Osteocyte (in vitro differentiated cells): ENCODE measurements at regions not wholly inside any gene's neighbourhood (a gene's known extent, or its start where the extent isn't known, plus 50 kb on each side); places are given as distances from the start of the nearest gene placed in this dataset.

Source experiments
- DNase-seq: peaks from one replicate; pipeline ENCODE4 v3.0.0; 2021; ENCODE audit warnings: mixed read lengths; ENCODE audit not compliant: unreplicated experiment; ENCODE audit errors: extremely low spot score
- H3K27ac Mint-ChIP-seq: one replicate; pipeline ENCODE4 v1.8.0; 2021; ENCODE audit warnings: mild to moderate bottlenecking, mixed read lengths; ENCODE audit not compliant: unreplicated experiment
- H3K27me3 Mint-ChIP-seq: one replicate; pipeline ENCODE4 v1.8.0; 2021; ENCODE audit warnings: mixed read lengths; ENCODE audit not compliant: unreplicated experiment
- H3K36me3 Mint-ChIP-seq: one replicate; pipeline ENCODE4 v1.8.0; 2021; ENCODE audit warnings: mixed read lengths; ENCODE audit not compliant: unreplicated experiment
- H3K4me1 Mint-ChIP-seq: one replicate; pipeline ENCODE4 v1.8.0; 2021; ENCODE audit warnings: mixed read lengths; ENCODE audit not compliant: unreplicated experiment
- H3K4me3 Mint-ChIP-seq: one replicate; pipeline ENCODE4 v1.8.0; 2021; ENCODE audit warnings: mild to moderate bottlenecking, moderate library complexity, mixed read lengths; ENCODE audit not compliant: unreplicated experiment
- H3K9me3 Mint-ChIP-seq: one replicate; pipeline ENCODE4 v1.8.0; 2021; ENCODE audit warnings: mixed read lengths; ENCODE audit not compliant: unreplicated experiment
- CTCF ChIP-seq: fragments of 200-600 bp; sonication (generic); IDR thresholded peaks from 2 replicates; pipeline ENCODE4 v1.5.0; 2021; ENCODE audit warnings: antibody characterized with exemption, mild to moderate bottlenecking, moderate library complexity

GRCh38 chr4:123120473-123120872, 198.1 kb upstream of the NUDT6 start:
- no peaks in the 10 kb centered on the region for H3K36me3 Mint-ChIP-seq
- no peak overlapping the region for H3K27ac Mint-ChIP-seq
- no peak overlapping the region for H3K4me3 Mint-ChIP-seq
- no peak for TF ChIP-seq CTCF
- DNase-seq = no peak
- H3K27me3 Mint-ChIP-seq = no peaks in the 10 kb centered on the region
- peaks cover 26% of the 10 kb centered on the region for H3K4me1 Mint-ChIP-seq
- no peaks in the 10 kb centered on the region for H3K9me3 Mint-ChIP-seq

GRCh38 chr4:123121241-123121907, 199.0 kb upstream of the NUDT6 start:
- Mint-ChIP-seq H3K36me3 (no peaks in the 10 kb centered on the region), H3K4me3 (no peak overlapping the region), H3K9me3 (no peaks in the 10 kb centered on the region), H3K27me3 (no peaks in the 10 kb centered on the region), H3K27ac (peak overlapping the region; percentile 73), H3K4me1 (peaks cover 19% of the 10 kb centered on the region)
- TF ChIP-seq CTCF = no peak
- DNase-seq = no peak

GRCh38 chr4:123125477-123125876, 203.1 kb upstream of the NUDT6 start:
- Mint-ChIP-seq H3K4me3 (no peak overlapping the region), H3K27me3 (no peaks in the 10 kb centered on the region), H3K4me1 (peaks cover 37% of the 10 kb centered on the region), H3K9me3 (no peaks in the 10 kb centered on the region), H3K27ac (no peak overlapping the region), H3K36me3 (no peaks in the 10 kb centered on the region)
- TF ChIP-seq CTCF = no peak
- DNase-seq = no peak

GRCh38 chr4:123127218-123127617, 204.8 kb upstream of the NUDT6 start:
- H3K27me3 Mint-ChIP-seq = no peaks in the 10 kb centered on the region
- H3K4me1 Mint-ChIP-seq = peaks cover 28% of the 10 kb centered on the region
- H3K36me3 Mint-ChIP-seq = no peaks in the 10 kb centered on the region
- H3K27ac Mint-ChIP-seq = peak overlapping the region; percentile 47
- TF ChIP-seq CTCF = peak; percentile 63
- no peak for DNase-seq
- no peaks in the 10 kb centered on the region for H3K9me3 Mint-ChIP-seq
- H3K4me3 Mint-ChIP-seq = no peak overlapping the region

GRCh38 chr4:123127875-123128274, 205.5 kb upstream of the NUDT6 start:
- Mint-ChIP-seq H3K4me1 (peaks cover 25% of the 10 kb centered on the region), H3K36me3 (no peaks in the 10 kb centered on the region), H3K27me3 (no peaks in the 10 kb centered on the region), H3K4me3 (no peak overlapping the region), H3K27ac (peak overlapping the region; percentile 76), H3K9me3 (no peaks in the 10 kb centered on the region)
- no peak for TF ChIP-seq CTCF
- DNase-seq = no peak
